ENCODE measurements at regions not wholly inside any gene's neighbourhood (a gene's known extent, or its start where the extent isn't known, plus 50 kb on each side); places are given as distances from the start of the nearest gene placed in this dataset.

GRCh38 chr18:6486313-6486712, 71.6 kb upstream of the L3MBTL4 start:
- no peak overlapping the region for H3K27ac ChIP-seq
- no peak for TF ChIP-seq CTCF (conservative IDR thresholded peaks at IDR 0.05)

DNA sequence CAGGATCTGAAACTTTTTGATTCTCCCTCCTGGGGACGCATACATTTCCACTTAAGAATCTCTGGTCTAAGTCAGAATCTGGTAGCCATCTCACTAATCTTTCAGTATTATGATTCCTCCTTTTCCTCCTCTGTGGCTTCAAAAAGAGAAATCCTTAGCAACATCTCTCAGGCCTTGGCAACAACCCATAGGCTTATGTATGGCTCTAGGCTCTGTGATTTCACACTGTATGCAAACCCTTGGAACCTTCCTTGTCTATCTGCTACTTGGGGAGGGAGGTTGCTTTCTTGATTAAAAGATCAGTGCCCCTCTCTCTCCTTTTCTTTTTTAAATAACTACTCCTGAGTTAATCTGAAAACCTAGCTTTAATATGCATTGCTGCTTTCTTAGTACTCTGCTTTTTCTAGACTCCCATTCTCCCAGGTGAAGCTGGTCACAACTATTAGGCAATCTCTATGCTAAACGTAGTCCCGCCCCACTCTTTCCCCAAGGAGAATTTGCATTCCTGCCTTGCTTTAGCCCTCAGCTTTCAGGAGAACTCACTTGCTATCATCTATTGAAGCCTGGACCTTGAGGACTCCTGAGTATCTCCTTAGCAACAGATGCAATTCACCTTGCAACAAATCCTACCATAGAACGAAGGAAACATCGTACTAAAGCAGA, 72.2 kb upstream of the L3MBTL4 start:
- no peak for TF ChIP-seq CTCF (conservative IDR thresholded peaks at IDR 0.05)
- H3K27ac ChIP-seq, result no peak overlapping the region

GRCh38 chr18:6487968-6488367, 73.3 kb upstream of the L3MBTL4 start:
- no peak overlapping the region for H3K27ac ChIP-seq
- no peak for TF ChIP-seq CTCF (conservative IDR thresholded peaks at IDR 0.05)

- H3K27ac ChIP-seq, result no peak overlapping the region
- TF ChIP-seq CTCF (conservative IDR thresholded peaks at IDR 0.05), result no peak
These were observed 74.2 kb upstream of the L3MBTL4 start for GRCh38 chr18:6488956-6489355.

DNA sequence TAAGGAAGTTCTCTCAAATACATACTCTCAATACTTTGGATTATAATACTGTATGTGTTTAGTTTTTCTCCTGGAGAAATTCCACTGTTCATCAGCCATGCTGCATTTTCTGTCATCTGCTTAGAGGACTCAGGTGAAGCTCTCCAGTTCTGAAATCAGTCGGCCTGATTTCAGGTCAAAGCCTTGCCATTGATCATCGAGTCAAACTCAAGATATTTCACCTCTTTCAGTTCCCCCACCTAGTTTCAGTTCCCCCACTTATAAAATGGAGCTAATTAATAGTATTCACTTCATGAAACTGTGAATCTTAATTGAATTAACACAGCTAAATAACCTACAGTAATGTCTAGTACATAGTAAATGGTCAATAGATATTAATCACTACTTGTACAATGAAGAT, 75.3 kb upstream of the L3MBTL4 start:
- no peak for TF ChIP-seq CTCF (conservative IDR thresholded peaks at IDR 0.05)
- no peak overlapping the region for H3K27ac ChIP-seq

DNA sequence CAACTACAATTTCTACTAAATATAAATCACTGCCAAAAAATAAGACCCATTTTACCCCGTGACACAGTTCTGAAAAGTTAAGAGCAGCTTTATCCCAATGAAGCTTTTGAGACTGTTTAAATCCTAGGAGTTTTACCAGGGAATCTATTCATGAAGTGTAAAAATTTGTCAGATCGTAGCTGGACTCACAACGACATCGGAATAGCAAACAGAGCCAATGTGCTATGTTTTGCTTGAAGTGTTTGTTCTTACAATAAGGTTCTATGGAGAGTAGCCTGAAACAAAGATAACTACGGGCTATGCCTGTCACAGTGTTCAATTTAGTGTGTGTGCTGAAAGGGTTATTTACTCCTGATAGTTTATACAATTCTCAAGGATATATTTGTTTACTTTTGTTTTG, 78.5 kb upstream of the L3MBTL4 start:
- no peak overlapping the region for H3K27ac ChIP-seq
- no peak for TF ChIP-seq CTCF (conservative IDR thresholded peaks at IDR 0.05)

DNA sequence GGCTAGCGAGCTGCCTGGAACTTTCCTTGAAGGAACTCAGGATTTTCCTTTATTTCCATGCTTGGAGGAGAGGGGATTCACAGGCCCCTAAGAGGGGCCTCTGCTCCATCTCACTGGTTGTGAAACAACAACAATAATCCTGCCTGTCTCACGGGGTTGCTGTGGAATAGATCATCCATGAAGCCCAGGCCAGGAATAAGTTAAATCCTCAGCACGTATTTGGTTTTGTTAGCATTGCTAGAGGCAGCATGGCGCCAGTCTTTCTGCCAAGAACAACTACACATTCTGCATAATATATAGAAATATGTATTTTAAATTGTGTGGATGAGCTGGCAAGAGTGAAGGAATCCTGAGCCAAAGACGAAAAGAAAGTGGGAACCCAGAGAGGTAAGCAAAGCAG, 80.8 kb upstream of the L3MBTL4 start:
- no peak for TF ChIP-seq CTCF (conservative IDR thresholded peaks at IDR 0.05)
- H3K27ac ChIP-seq, result no peak overlapping the region

Measured in VCaP (cell line).